Astrocyte (in vitro differentiated cells and primary cell): ENCODE measurements at regions not wholly inside any gene's neighbourhood (a gene's known extent, or its start where the extent isn't known, plus 50 kb on each side); places are given as distances from the start of the nearest gene placed in this dataset.

Experiments used
- DNase-seq: peaks from one replicate; pipeline ENCODE4 v3.0.0-alpha.2; 2010; ENCODE audit warnings: low read depth
- FAIRE-seq: peaks from 2 replicates; lab custom pipeline; 2011; peaks lifted over from hg19 to GRCh38; lab: Jason Lieb, UNC
- H2AFZ ChIP-seq: 2 replicates; pipeline ENCODE4 v1.6.0; 2012; ENCODE audit warnings: low read depth, low read length, inconsistent platforms
- H3K27ac ChIP-seq: 2 replicates; pipeline ENCODE4 v1.5.1; 2011; ENCODE audit warnings: low read depth, low read length, inconsistent platforms
- H3K27me3 ChIP-seq: 2 replicates; pipeline ENCODE4 v1.6.0; 2011; ENCODE audit warnings: low read length, inconsistent platforms; ENCODE audit not compliant: insufficient read depth
- H3K36me3 ChIP-seq: 2 replicates; pipeline ENCODE4 v1.5.1; 2011; ENCODE audit warnings: low read length, inconsistent platforms; ENCODE audit not compliant: insufficient read depth
- H3K4me1 ChIP-seq: 2 replicates; pipeline ENCODE4 v1.5.1; 2011; ENCODE audit warnings: low read length, inconsistent platforms; ENCODE audit not compliant: insufficient read depth
- H3K4me2 ChIP-seq: 2 replicates; pipeline ENCODE4 v1.6.0; 2012; ENCODE audit warnings: low read length, inconsistent platforms
- H3K4me3 ChIP-seq: 2 replicates; pipeline ENCODE4 v1.5.1; 2011; ENCODE audit warnings: low read depth, mild to moderate bottlenecking, low read length, inconsistent platforms; ENCODE audit not compliant: insufficient read depth
- H3K79me2 ChIP-seq: 2 replicates; pipeline ENCODE4 v1.6.0; 2012; ENCODE audit warnings: mild to moderate bottlenecking, low read length, inconsistent platforms; ENCODE audit not compliant: insufficient read depth
- H3K9ac ChIP-seq: 2 replicates; pipeline ENCODE4 v1.6.0; 2012; ENCODE audit warnings: mild to moderate bottlenecking, low read length, inconsistent platforms
- H3K9me3 ChIP-seq: 2 replicates; pipeline ENCODE4 v1.5.1; 2012; ENCODE audit warnings: low read depth, mild to moderate bottlenecking, low read length, inconsistent platforms; ENCODE audit not compliant: insufficient read depth
- H4K20me1 ChIP-seq: 2 replicates; pipeline ENCODE4 v1.6.0; 2012; ENCODE audit warnings: low read length, inconsistent platforms; ENCODE audit not compliant: insufficient read depth
- H3K27ac Mint-ChIP-seq: one replicate; pipeline ENCODE4 v1.8.0; 2021; ENCODE audit warnings: mild to moderate bottlenecking, mixed read lengths; ENCODE audit not compliant: unreplicated experiment
- H3K27me3 Mint-ChIP-seq: one replicate; pipeline ENCODE4 v1.8.0; 2021; ENCODE audit warnings: low read depth, mixed read lengths; ENCODE audit not compliant: unreplicated experiment
- H3K36me3 Mint-ChIP-seq: one replicate; pipeline ENCODE4 v1.8.0; 2021; ENCODE audit warnings: low read depth, mixed read lengths; ENCODE audit not compliant: unreplicated experiment
- H3K4me1 Mint-ChIP-seq: one replicate; pipeline ENCODE4 v1.8.0; 2021; ENCODE audit warnings: low read depth, mixed read lengths; ENCODE audit not compliant: unreplicated experiment
- H3K4me3 Mint-ChIP-seq: one replicate; pipeline ENCODE4 v1.8.0; 2021; ENCODE audit warnings: mild to moderate bottlenecking, moderate library complexity, mixed read lengths; ENCODE audit not compliant: unreplicated experiment
- H3K9me3 Mint-ChIP-seq: one replicate; pipeline ENCODE4 v1.8.0; 2021; ENCODE audit warnings: mild to moderate bottlenecking, mixed read lengths; ENCODE audit not compliant: unreplicated experiment
- CTCF ChIP-seq: IDR thresholded peaks from 2 replicates; pipeline ENCODE4 v1.5.1; 2011; ENCODE audit warnings: low read depth, mild to moderate bottlenecking, inconsistent platforms, low read length, moderate library complexity; ENCODE audit not compliant: insufficient read depth
- EZH2 ChIP-seq: IDR thresholded peaks from 2 replicates; pipeline ENCODE4 v1.6.1; 2012; ENCODE audit warnings: mild to moderate bottlenecking, low read length, inconsistent platforms; ENCODE audit not compliant: insufficient read depth

GRCh38 chr14:22311636-22312035, 277.4 kb downstream of the DAD1 start:
- Histone ChIP-seq H3K79me2 (no peaks in the 10 kb centered on the region), H3K9ac (no peak overlapping the region), H4K20me1 (no peaks in the 10 kb centered on the region), H3K36me3 (no peaks in the 10 kb centered on the region), H3K27me3 (peaks cover 5% of the 10 kb centered on the region), H2AFZ (no peak overlapping the region), H3K4me2 (no peak overlapping the region), H3K4me1 (no peaks in the 10 kb centered on the region), H3K9me3 (no peaks in the 10 kb centered on the region), H3K27ac (no peak overlapping the region), H3K4me3 (no peak overlapping the region)
- no peak for TF ChIP-seq CTCF
- Mint-ChIP-seq H3K27ac (no peak overlapping the region), H3K36me3 (no peaks in the 10 kb centered on the region), H3K4me3 (no peak overlapping the region), H3K9me3 (no peaks in the 10 kb centered on the region), H3K27me3 (peaks cover 10% of the 10 kb centered on the region), H3K4me1 (peaks cover 6% of the 10 kb centered on the region)
- no peak for FAIRE-seq
- no peak for DNase-seq

- Histone ChIP-seq H3K4me3 (no peak overlapping the region), H3K9ac (no peak overlapping the region), H4K20me1 (no peaks in the 10 kb centered on the region), H3K27me3 (peaks cover 11% of the 10 kb centered on the region), H2AFZ (no peak overlapping the region), H3K36me3 (no peaks in the 10 kb centered on the region), H3K79me2 (no peaks in the 10 kb centered on the region), H3K27ac (no peak overlapping the region), H3K4me1 (no peaks in the 10 kb centered on the region), H3K9me3 (no peaks in the 10 kb centered on the region), H3K4me2 (no peak overlapping the region)
- DNase-seq (no peak), FAIRE-seq (no peak)
- H3K9me3 Mint-ChIP-seq, result no peaks in the 10 kb centered on the region
- no peak overlapping the region for H3K4me3 Mint-ChIP-seq
- H3K4me1 Mint-ChIP-seq, result peaks cover 11% of the 10 kb centered on the region
- no peak overlapping the region for H3K27ac Mint-ChIP-seq
- TF ChIP-seq CTCF, result no peak
- H3K36me3 Mint-ChIP-seq, result no peaks in the 10 kb centered on the region
- peaks cover 9% of the 10 kb centered on the region for H3K27me3 Mint-ChIP-seq
Observed at GRCh38 chr14:22305607-22306006, 283.4 kb downstream of the DAD1 start.

- no peaks in the 10 kb centered on the region for H4K20me1 ChIP-seq
- FAIRE-seq (no peak), DNase-seq (no peak)
- H3K36me3 ChIP-seq, result no peaks in the 10 kb centered on the region
- no peaks in the 10 kb centered on the region for H3K9me3 Mint-ChIP-seq
- peaks cover 11% of the 10 kb centered on the region for H3K4me1 Mint-ChIP-seq
- no peaks in the 10 kb centered on the region for H3K36me3 Mint-ChIP-seq
- no peaks in the 10 kb centered on the region for H3K79me2 ChIP-seq
- H3K27me3 Mint-ChIP-seq, result peaks cover 5% of the 10 kb centered on the region
- TF ChIP-seq CTCF (no peak), EZH2 (no peak)
- H3K4me2 ChIP-seq, result no peak overlapping the region
- no peak overlapping the region for H3K4me3 ChIP-seq
- H3K9me3 ChIP-seq, result no peaks in the 10 kb centered on the region
- H3K4me3 Mint-ChIP-seq, result no peak overlapping the region
- no peak overlapping the region for H3K27ac Mint-ChIP-seq
- H2AFZ ChIP-seq, result no peak overlapping the region
- H3K9ac ChIP-seq, result no peak overlapping the region
- H3K27ac ChIP-seq, result no peak overlapping the region
- no peaks in the 10 kb centered on the region for H3K4me1 ChIP-seq
- peaks cover 7% of the 10 kb centered on the region for H3K27me3 ChIP-seq
Observed at GRCh38 chr14:22304326-22304725, 284.7 kb downstream of the DAD1 start.
